ENCODE measurements at regions not wholly inside any gene's neighbourhood (a gene's known extent, or its start where the extent isn't known, plus 50 kb on each side); places are given as distances from the start of the nearest gene placed in this dataset.

GRCh38 chr5:159779481-159779880 is 136.8 kb upstream of the ADRA1B start:
- 1% methylated on average over 4 of the region's 4 CpGs for WGBS (ENCODE audit: insufficient coverage, low coverage, missing lambda C conversion rate)
- no peak overlapping the region for H3K4me2 ChIP-seq (ENCODE audit: insufficient read depth, low read length)
- CTCF ChIA-PET (ENCODE audit: low intra/inter-chr PET ratio): no interaction called here
- ATAC-seq: no peak
- H3K36me3 ChIP-seq (ENCODE audit: control insufficient read depth, insufficient read depth, low read length): no peaks in the 10 kb centered on the region
- H3K9me1 ChIP-seq (ENCODE audit: control insufficient read depth, insufficient read depth, low read length): no peaks in the 10 kb centered on the region
- H3K9ac ChIP-seq (ENCODE audit: insufficient read depth in 1 of 2, low read depth in 2 of 2, low read length in 2 of 2): no peak overlapping the region
- peaks cover 0 to 11% of the 10 kb centered on the region in 2 experiments; a peak in 2 of 5 replicates for H3K27me3 ChIP-seq (ENCODE audit: control insufficient read depth in 2 of 2, insufficient read depth in 2 of 2, low read length in 2 of 2)
- in situ Hi-C loops (cut with MboI): no loop called here
- no peak for DNase-seq (ENCODE audit: extremely low read depth in 1 of 4, low spot score in 3 of 4)
- H3K27ac ChIP-seq (ENCODE audit: extremely low read depth, low read depth, low read length): no peak overlapping the region
- H3K9me3 ChIP-seq (replicated peaks; ENCODE audit: control insufficient read depth, insufficient read depth, low read depth, low read length): no peaks in the 10 kb centered on the region
- H3K4me3 ChIP-seq: no peak overlapping the region
- POLR2A ChIA-PET: no interaction called here
- no TSS peak for BruUV-seq (replicated peaks)
- no peaks in the 10 kb centered on the region for H3K4me1 ChIP-seq (replicated peaks in 1 of 2; ENCODE audit: control insufficient read depth in 2 of 2, insufficient read depth in 2 of 2, low read length in 2 of 2)
- H2AFZ ChIP-seq (ENCODE audit: low read depth, low read length): no peak overlapping the region
- H3K79me2 ChIP-seq (ENCODE audit: control insufficient read depth, insufficient read depth, low read length): no peaks in the 10 kb centered on the region
- H4K20me1 ChIP-seq (replicated peaks; ENCODE audit: control insufficient read depth, insufficient read depth, low read length): no peaks in the 10 kb centered on the region
- FAIRE-seq: no peak
- intact Hi-C loops (cut with micrococcal nuclease): loop anchor here (10.0 kb wide), 1 partner anchor 265 kb away; no protein-coding TSS in a partner anchor
- TF ChIP-seq, protein P1, sequence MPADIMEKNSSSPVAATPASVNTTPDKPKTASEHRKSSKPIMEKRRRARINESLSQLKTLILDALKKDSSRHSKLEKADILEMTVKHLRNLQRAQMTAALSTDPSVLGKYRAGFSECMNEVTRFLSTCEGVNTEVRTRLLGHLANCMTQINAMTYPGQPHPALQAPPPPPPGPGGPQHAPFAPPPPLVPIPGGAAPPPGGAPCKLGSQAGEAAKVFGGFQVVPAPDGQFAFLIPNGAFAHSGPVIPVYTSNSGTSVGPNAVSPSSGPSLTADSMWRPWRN (IDR thresholded peaks at IDR 0.05; ENCODE audit: low read depth): no peak
- TF ChIP-seq ATF2 (CRISPR knock-in tag; IDR thresholded peaks at IDR 0.05) (no peak), XRCC4 (IDR thresholded peaks at IDR 0.05; ENCODE audit: extremely low read depth, insufficient read depth, insufficient read length) (no peak), BRD4 (IDR thresholded peaks at IDR 0.05) (no peak), ESRRA (IDR thresholded peaks at IDR 0.05; ENCODE audit: borderline replicate concordance, low read depth) (no peak), SLC30A9 (CRISPR knock-in tag; IDR thresholded peaks at IDR 0.05) (no peak), U2AF2 (optimal IDR thresholded peaks at IDR 0.05; ENCODE audit: low read depth, low read length) (no peak), KAT8 (IDR thresholded peaks at IDR 0.05; ENCODE audit: low read depth) (no peak), TGIF2 (CRISPR knock-in tag; IDR thresholded peaks at IDR 0.05) (no peak), CHD7 (IDR thresholded peaks at IDR 0.05; ENCODE audit: low read depth, low read length) (no peak)
